SKM-1 (cell line): ENCODE measurements at regions not wholly inside any gene's neighbourhood (a gene's known extent, or its start where the extent isn't known, plus 50 kb on each side); places are given as distances from the start of the nearest gene placed in this dataset.
"Not testable (repeated sequence)": the region's sequence is repeated elsewhere in the genome, so short reads cannot be mapped to it uniquely, and the experiment has no call there.

ENCODE experiments used
- DNase-seq: peaks from one replicate; lab custom pipeline; 2025; ENCODE audit not compliant: unreplicated experiment; lab: John Stamatoyannopoulos, UW

GRCh38 chr21:22703521-22703920, 1705.3 kb downstream of the NCAM2 start:
- DNase-seq, result no peak

GRCh38 chr21:22710721-22711120, 1712.5 kb downstream of the NCAM2 start:
- DNase-seq, result no peak

GRCh38 chr21:22711636-22712035, 1713.4 kb downstream of the NCAM2 start:
- DNase-seq, result no peak

GRCh38 chr21:22725436-22725835, 1727.2 kb downstream of the NCAM2 start:
- no peak for DNase-seq

DNA sequence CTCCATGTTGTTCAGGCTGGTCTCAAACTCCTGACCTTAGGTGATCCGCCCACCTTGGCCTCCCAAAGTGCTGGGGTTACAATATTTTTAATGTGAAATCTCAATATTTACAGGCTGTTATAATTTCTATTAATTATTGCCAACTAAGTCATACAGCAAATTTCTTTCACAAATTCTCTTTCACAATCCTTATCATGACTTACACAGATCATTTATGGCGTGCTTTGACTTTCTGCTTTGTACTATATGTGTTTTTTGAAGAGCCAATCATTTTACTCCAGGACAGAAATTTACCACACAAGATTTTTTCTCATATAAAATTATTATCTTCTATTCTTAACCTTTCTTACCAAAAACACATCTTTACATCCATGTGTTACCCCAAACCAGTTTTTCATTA, 1729.9 kb downstream of the NCAM2 start:
- DNase-seq, result no peak

DNA sequence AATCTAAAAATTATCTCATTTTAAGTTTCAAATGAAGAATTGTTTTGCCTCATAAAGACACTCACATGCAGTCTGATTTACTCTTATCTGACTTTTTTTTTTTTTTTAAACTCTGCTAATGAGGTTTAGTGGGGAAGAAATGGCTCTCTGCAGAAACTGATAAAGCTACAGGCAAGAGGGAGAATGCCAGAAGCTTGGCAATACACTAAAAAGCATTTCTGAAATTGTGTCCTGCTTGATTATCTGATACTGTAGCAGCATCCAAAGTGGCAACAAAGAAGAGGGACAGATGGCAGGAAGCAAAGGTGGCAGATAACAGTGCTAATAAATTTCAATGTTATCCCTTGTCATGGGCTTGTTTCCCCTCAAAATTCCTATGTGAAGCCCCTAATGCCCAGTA, 1744.9 kb downstream of the NCAM2 start:
- DNase-seq, result no peak

GRCh38 chr21:22754746-22755145, 1756.5 kb downstream of the NCAM2 start:
- no peak for DNase-seq

DNA sequence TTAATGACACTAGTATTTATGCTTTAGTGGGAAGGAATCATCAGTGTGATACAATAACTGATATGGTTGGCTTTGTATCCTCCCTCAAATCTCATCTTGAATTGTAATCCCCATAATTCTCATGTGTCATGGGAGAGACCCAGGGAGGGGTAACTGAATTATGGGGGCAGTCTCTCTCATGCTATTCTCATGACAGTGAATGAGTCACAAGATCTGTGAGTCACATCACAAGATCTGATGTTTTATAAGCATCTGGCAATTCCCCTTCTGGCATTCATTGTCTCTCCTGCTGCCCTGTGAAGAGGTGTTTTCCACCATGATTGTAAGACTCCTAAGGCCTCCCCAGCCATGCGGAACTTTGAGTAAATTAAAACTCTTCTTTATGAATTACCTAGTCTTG, 1760.3 kb downstream of the NCAM2 start:
- DNase-seq, result no peak

- DNase-seq, result no peak
These were observed 1764.3 kb downstream of the NCAM2 start for GRCh38 chr21:22762463-22762862.

GRCh38 chr21:22763442-22763841, 1765.2 kb downstream of the NCAM2 start:
- DNase-seq, result no peak

DNA sequence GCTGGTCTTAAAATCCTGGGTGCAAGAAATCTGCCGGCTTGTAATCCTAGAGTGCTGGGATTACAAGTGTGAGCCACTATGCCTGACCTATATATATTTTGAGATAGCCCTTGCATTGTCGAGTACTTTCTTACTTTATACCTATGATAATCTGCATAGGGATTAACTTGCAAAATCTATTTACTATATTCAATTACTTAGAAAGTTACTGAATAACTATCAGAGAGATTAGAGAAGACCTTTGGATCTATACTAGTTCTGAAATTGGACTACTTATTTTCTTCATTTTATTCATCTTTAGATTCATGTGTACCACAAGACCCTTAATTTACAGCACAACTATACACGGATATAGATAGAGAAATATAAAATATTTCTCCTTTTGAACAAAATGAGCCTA, 1766.0 kb downstream of the NCAM2 start:
- no peak for DNase-seq

GRCh38 chr21:22791376-22791775, 1793.2 kb downstream of the NCAM2 start:
- no peak for DNase-seq

DNA sequence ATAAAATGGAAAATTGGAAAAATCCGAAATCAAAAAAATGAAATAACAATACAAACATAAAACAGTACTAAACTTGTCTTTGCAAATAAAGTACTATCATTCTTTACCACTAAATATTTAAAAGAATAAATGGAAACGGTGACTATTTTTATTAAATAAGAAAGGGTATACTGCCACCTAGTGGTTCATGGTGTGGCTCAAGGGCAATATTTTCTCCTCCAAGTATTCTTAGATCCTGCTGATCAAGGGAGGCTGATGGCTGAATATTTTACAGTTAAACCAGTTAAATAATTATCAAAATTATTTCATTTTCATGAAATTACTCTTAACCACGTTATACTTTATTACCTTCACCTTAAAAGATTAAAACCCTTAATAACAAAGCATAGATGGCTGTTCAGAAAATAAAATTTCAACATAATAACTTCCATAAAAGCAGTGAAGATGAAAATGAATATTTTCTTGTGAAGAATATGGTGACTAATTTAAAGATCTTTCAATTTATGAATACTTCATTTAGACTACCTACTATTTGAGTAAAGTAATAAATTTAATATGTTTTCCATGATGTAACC, 1793.9 kb downstream of the NCAM2 start:
- peak; percentile 28 for DNase-seq

DNA sequence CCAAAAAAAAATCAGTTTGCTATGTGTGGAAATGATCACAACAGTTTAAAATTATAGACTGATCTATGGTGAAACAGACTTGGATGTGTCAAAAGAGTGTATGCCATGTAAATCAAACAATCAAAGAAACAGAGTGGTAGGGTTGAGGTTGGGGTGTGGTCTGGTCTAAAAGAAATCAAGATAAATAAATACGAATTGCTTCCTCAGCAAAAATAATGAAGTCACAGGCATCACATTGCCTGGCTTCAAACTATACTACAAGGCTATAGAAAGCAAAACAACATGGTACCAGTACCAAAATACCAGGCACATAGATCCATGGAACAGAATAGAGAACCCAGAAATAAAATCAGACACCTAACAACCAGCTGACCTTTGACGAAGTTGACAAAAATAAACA, 1796.9 kb downstream of the NCAM2 start:
- no peak for DNase-seq

GRCh38 chr21:22795644-22796043, 1797.4 kb downstream of the NCAM2 start:
- no peak for DNase-seq

GRCh38 chr21:22796147-22796546, 1797.9 kb downstream of the NCAM2 start:
- DNase-seq, result no peak

- no peak for DNase-seq
These were observed 1805.9 kb downstream of the NCAM2 start for GRCh38 chr21:22804151-22804550.

GRCh38 chr21:22806278-22806677, 1808.1 kb downstream of the NCAM2 start:
- no peak for DNase-seq

DNA sequence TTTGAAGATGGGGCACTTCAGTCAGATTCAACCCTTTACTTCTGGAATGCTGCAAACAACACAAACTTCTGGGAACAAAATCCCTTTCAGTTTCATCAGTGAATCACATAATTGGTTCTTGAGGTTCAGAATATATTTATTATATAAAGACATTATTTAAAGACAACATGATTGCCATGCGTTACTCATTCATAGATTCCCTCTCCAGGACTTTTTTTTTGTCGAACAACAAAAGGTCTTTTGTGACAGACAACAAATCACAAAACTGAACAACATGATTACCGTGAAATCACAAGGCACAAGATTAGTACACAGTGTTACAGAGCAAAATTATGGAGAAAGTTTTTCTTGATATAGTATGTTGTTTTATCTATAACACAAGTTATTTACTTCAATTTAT, 1815.0 kb downstream of the NCAM2 start:
- no peak for DNase-seq

GRCh38 chr21:22818681-22819485, 1820.7 kb downstream of the NCAM2 start:
- not testable (repeated sequence) for DNase-seq

DNA sequence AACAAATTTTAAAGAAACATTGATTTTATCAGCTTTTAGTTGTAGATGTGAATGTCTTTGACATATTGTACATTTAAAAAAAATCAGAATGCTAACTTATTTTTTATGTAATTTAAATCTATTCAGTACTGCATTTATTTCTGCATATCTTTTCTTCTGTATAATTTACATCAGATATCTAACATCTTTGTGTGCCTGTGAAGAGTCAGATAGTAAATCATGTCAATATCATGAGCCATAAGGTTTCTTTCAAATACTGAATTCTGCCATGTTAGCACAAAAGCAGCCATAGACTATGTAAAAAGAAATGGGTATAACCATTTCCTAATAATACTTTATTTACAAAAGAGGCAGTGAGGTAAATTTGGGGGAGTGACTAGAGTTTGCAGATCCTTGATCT, 1829.2 kb downstream of the NCAM2 start:
- DNase-seq, result no peak

DNA sequence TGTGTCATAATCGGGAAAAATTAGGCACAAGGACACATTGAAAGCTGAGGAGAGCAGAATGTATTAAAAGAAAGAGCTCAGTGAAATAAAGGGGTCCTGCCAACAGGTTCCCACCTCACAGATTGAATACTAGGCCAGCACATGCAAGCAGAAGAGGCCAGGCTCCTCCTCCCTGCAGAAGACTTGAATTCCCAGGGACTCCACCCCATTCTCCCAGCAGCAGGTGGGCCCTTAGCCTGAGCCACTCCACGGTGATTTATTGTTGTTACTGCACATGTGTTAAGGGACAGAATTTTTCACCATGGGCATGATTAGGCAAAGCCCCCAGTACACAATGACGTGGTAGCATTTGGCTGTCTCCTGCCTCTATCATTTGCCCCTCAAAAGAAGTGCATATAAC, 1844.7 kb downstream of the NCAM2 start:
- DNase-seq, result no peak

- no peak for DNase-seq
These were observed 1857.4 kb downstream of the NCAM2 start for GRCh38 chr21:22855581-22855980.
